Esophagus squamous epithelium (tissue), 4 donors: ENCODE measurements at regions not wholly inside any gene's neighbourhood (a gene's known extent, or its start where the extent isn't known, plus 50 kb on each side); places are given as distances from the start of the nearest gene placed in this dataset.

Source experiments
- CTCF ChIP-seq, 6 experiments: fragments of 450-650 bp in 4 of 6; fragments of 200-600 bp in 2 of 6; sonication (generic) in 2 of 6; IDR thresholded peaks; one replicate each; pipeline ENCODE4 v1.5.1; 2016 to 2019; ENCODE audit warnings: antibody characterized with exemption in 6 of 6, mild to moderate bottlenecking in 4 of 6, moderate library complexity in 4 of 6
- POLR2A ChIP-seq, 4 donors: fragments of 450-650 bp; IDR thresholded peaks; one replicate each; pipeline ENCODE4 v1.6.1; 2017; ENCODE audit warnings: antibody characterized with exemption in 4 of 4, mild to moderate bottlenecking in 4 of 4, moderate library complexity in 3 of 4

GRCh38 chr16:6113749-6114148, 1016.2 kb upstream of the EEF2KMT start:
- no peak for TF ChIP-seq CTCF (IDR thresholded peaks at IDR 0.05)
- no peak for TF ChIP-seq POLR2A (IDR thresholded peaks at IDR 0.05)
